Neutrophil (primary cell): ENCODE measurements at regions not wholly inside any gene's neighbourhood (a gene's known extent, or its start where the extent isn't known, plus 50 kb on each side); places are given as distances from the start of the nearest gene placed in this dataset.

Experiments used
- H3K27ac ChIP-seq: fragments of 200-600 bp; sonication (generic); 2 replicates; pipeline ENCODE4 v1.5.1; 2016; ENCODE audit warnings: mild to moderate bottlenecking, moderate library complexity
- H3K27me3 ChIP-seq: fragments of 200-600 bp; sonication (generic); 2 replicates; pipeline ENCODE4 v1.6.0; 2016; ENCODE audit warnings: mild to moderate bottlenecking
- H3K36me3 ChIP-seq: fragments of 200-600 bp; sonication (generic); 2 replicates; pipeline ENCODE4 v1.5.1; 2017
- H3K4me1 ChIP-seq, 2 experiments: fragments of 200-600 bp in 1 of 2; sonication (generic) in 1 of 2; 1 replicate in 1 of 2; 2 replicates in 1 of 2; pipeline versions ENCODE4 v1.5.1 to v1.6.1; 2013 to 2016; ENCODE audit warnings: low read depth in 1 of 2, low read length in 1 of 2, mild to moderate bottlenecking in 1 of 2, moderate library complexity in 1 of 2; ENCODE audit not compliant: control insufficient read depth in 1 of 2, insufficient read depth in 1 of 2
- H3K4me3 ChIP-seq, 2 experiments: fragments of 200-600 bp in 1 of 2; sonication (generic) in 1 of 2; 1 replicate in 1 of 2; 2 replicates in 1 of 2; pipeline ENCODE4 v1.5.1; 2013 to 2016; ENCODE audit warnings: low read depth in 1 of 2, low read length in 1 of 2, mild to moderate bottlenecking in 1 of 2, moderate library complexity in 1 of 2
- H3K9me3 ChIP-seq: fragments of 200-600 bp; sonication (generic); 2 replicates; pipeline ENCODE4 v1.5.1; 2016
- TF ChIP-seq, protein P1 (sequence below): fragments of 200-600 bp; sonication (generic); IDR thresholded peaks from 2 replicates; pipeline ENCODE4 v1.5.1; 2016; ENCODE audit warnings: antibody characterized with exemption

- TF ChIP-seq, protein P1, sequence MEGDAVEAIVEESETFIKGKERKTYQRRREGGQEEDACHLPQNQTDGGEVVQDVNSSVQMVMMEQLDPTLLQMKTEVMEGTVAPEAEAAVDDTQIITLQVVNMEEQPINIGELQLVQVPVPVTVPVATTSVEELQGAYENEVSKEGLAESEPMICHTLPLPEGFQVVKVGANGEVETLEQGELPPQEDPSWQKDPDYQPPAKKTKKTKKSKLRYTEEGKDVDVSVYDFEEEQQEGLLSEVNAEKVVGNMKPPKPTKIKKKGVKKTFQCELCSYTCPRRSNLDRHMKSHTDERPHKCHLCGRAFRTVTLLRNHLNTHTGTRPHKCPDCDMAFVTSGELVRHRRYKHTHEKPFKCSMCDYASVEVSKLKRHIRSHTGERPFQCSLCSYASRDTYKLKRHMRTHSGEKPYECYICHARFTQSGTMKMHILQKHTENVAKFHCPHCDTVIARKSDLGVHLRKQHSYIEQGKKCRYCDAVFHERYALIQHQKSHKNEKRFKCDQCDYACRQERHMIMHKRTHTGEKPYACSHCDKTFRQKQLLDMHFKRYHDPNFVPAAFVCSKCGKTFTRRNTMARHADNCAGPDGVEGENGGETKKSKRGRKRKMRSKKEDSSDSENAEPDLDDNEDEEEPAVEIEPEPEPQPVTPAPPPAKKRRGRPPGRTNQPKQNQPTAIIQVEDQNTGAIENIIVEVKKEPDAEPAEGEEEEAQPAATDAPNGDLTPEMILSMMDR = no peak
- Histone ChIP-seq H3K27ac (no peak overlapping the region), H3K36me3 (no peaks in the 10 kb centered on the region), H3K9me3 (no peaks in the 10 kb centered on the region), H3K4me1 (no peaks in the 10 kb centered on the region), H3K4me3 (no peak overlapping the region), H3K27me3 (no peaks in the 10 kb centered on the region)
These were observed 610.5 kb downstream of the ACTL7B start for GRCh38 chr9:108245331-108245730.

DNA sequence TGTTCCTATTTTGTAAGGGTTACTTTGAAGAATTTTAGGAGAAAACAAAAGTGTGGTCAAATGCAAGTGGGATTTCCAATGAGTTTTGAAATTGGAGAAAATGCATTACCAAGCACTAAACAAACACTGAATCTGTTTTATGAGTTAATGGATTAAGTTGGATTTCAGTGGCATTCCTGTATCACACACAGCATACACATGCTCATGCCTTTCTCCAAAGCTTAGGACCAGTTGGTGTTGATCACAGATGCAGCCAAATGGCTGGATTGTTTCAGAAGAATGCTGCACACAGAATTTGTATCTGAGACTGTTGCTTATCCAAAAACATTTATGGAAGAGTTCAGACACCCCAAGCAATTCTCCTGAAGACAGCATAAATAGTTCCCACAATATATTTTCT, 611.1 kb downstream of the ACTL7B start:
- TF ChIP-seq, protein P1 = no peak
- no peak overlapping the region for H3K4me3 ChIP-seq
- H3K9me3 ChIP-seq = no peaks in the 10 kb centered on the region
- H3K36me3 ChIP-seq = no peaks in the 10 kb centered on the region
- H3K4me1 ChIP-seq = no peaks in the 10 kb centered on the region
- no peaks in the 10 kb centered on the region for H3K27me3 ChIP-seq
- H3K27ac ChIP-seq = no peak overlapping the region

DNA sequence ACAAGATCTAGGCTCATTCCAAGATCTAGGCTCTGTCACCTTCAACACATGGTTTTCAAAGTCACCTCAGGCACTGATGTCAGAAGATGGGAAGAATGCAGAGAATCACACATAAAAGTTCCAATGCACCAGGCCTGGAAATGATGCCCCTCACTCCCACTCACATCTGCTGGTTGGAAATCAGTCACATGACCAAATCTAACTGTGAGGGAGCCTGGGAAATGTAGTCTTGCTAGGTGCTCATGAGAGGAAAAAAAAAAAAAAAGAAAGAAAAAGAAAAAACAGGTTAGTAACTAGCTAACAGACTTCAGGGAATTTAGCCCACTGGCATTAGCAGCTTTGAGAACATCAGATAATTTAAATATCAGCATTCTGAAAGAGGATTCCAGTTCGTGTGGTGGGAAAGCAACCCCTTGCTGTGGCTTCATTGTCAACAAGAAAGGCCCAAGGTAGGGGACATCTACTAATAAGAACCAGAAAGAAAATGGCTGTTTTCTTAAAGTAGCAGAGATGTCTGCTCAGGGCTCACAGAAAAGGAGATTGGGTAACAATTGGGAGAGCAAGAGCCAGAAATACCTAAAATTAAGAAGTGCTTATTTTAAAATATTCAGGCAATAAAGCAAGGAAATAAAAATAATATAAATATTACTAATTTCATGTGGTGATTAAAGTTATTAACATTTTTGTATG, 614.3 kb downstream of the ACTL7B start:
- no peaks in the 10 kb centered on the region for H3K4me1 ChIP-seq
- no peak overlapping the region for H3K4me3 ChIP-seq
- H3K27me3 ChIP-seq = no peaks in the 10 kb centered on the region
- TF ChIP-seq, protein P1 = no peak
- H3K27ac ChIP-seq = no peak overlapping the region
- H3K9me3 ChIP-seq = no peaks in the 10 kb centered on the region
- H3K36me3 ChIP-seq = no peaks in the 10 kb centered on the region

DNA sequence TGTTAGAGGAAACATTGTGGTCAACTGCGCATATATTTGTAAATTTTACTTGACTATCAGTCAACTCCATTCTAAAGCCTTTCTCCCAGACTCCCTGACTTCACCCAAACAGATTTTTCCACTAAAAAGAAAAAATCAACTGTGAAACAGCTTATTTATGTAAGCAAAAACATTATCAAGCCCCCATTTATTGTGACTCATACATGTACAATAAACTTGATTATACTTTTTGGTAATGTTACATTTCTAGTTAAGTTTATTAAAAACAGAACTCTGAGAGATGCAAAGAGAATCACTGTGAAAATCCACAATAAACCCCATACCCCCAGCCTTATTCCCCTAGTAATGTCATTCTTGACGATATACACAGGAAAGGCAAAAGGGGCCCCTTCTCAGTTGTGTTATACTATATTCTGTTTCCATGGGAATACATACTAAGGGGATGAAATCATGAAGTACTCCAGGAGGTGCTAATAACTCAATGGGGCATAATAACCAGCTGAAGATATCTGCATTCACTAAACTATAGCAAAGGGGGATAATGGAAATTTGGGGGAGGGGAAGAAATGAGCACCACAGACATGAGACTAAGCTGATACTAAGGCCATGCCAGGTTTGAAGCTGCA, 616.0 kb downstream of the ACTL7B start:
- H3K9me3 ChIP-seq = no peaks in the 10 kb centered on the region
- no peaks in the 10 kb centered on the region for H3K36me3 ChIP-seq
- H3K4me3 ChIP-seq = no peak overlapping the region
- no peaks in the 10 kb centered on the region for H3K4me1 ChIP-seq
- no peaks in the 10 kb centered on the region for H3K27me3 ChIP-seq
- TF ChIP-seq, protein P1 = no peak
- H3K27ac ChIP-seq = no peak overlapping the region

GRCh38 chr9:108235609-108236008, 620.2 kb downstream of the ACTL7B start:
- H3K9me3 ChIP-seq = no peaks in the 10 kb centered on the region
- H3K27me3 ChIP-seq = no peaks in the 10 kb centered on the region
- TF ChIP-seq, protein P1 = no peak
- H3K36me3 ChIP-seq = no peaks in the 10 kb centered on the region
- H3K27ac ChIP-seq = no peak overlapping the region
- no peak overlapping the region for H3K4me3 ChIP-seq
- no peaks in the 10 kb centered on the region for H3K4me1 ChIP-seq
